Esophagus (tissue), 2 donors: ENCODE measurements at regions not wholly inside any gene's neighbourhood (a gene's known extent, or its start where the extent isn't known, plus 50 kb on each side); places are given as distances from the start of the nearest gene placed in this dataset.

Source experiments
- H3K27ac ChIP-seq, 2 donors: one replicate each; pipeline ENCODE4 v1.5.1; 2013; ENCODE audit warnings: low read depth in 2 of 2, mild to moderate bottlenecking in 2 of 2, inconsistent platforms in 1 of 2, low read length in 1 of 2, moderate library complexity in 1 of 2
- H3K27me3 ChIP-seq, 2 donors: one replicate each; pipeline ENCODE4 v1.6.1; 2013; ENCODE audit warnings: low read length in 2 of 2, control low read depth in 1 of 2, mild to moderate bottlenecking in 1 of 2; ENCODE audit not compliant: insufficient read depth in 2 of 2, control insufficient read depth in 1 of 2
- H3K36me3 ChIP-seq, 2 donors: one replicate each; pipeline ENCODE4 v1.6.1; 2013; ENCODE audit warnings: low read length in 1 of 2; ENCODE audit not compliant: control insufficient read depth in 2 of 2, insufficient read depth in 2 of 2
- H3K4me1 ChIP-seq, 2 donors: one replicate each; pipeline ENCODE4 v1.6.1; 2013; ENCODE audit warnings: low read length in 1 of 2; ENCODE audit not compliant: control insufficient read depth in 2 of 2, insufficient read depth in 2 of 2
- H3K4me3 ChIP-seq, 2 donors: one replicate each; pipeline ENCODE4 v1.5.1; 2013; ENCODE audit warnings: low read length in 2 of 2, mild to moderate bottlenecking in 2 of 2, low read depth in 1 of 2, moderate library complexity in 1 of 2
- H3K9me3 ChIP-seq, 2 donors: one replicate each; pipeline ENCODE4 v1.6.1; 2013; ENCODE audit warnings: mild to moderate bottlenecking in 2 of 2, low read depth in 1 of 2, low read length in 1 of 2, moderate library complexity in 1 of 2; ENCODE audit not compliant: control insufficient read depth in 2 of 2, insufficient read depth in 1 of 2
- WGBS, 2 donors: extraction: QIAGEN DNeasy Blood & Tissue Kit; methylation state at CpG; one replicate each; pipeline ENCODE4 v1.1.7; 2013; 5-methylcytosine and 5-hydroxymethylcytosine counted together
- donor health status: healthy with polysubstance abuse.
- donor health status: Bipolar disorder and iron deficiency.

- Histone ChIP-seq H3K4me1 (peaks cover 0 to 3% of the 10 kb centered on the region in 2 donors), H3K27me3 (no peaks in the 10 kb centered on the region), H3K27ac (no peak overlapping the region), H3K9me3 (no peaks in the 10 kb centered on the region), H3K4me3 (no peak overlapping the region), H3K36me3 (no peaks in the 10 kb centered on the region)
- 100% methylated on average over 1 of the region's 1 CpG for WGBS, 2 donors
Measured at GRCh38 chr1:91613595-91613994, 112.9 kb downstream of the CDC7 start.

- no peak overlapping the region for H3K27ac ChIP-seq
- no peaks in the 10 kb centered on the region for H3K36me3 ChIP-seq
- H3K4me1 ChIP-seq, result peaks cover 0 to under 1% of the 10 kb centered on the region in 2 donors
- WGBS, 2 donors, result 89 to 98% methylated on average over 3 of the region's 3 CpGs
- H3K4me3 ChIP-seq, result no peak overlapping the region
- H3K27me3 ChIP-seq, result no peaks in the 10 kb centered on the region
- H3K9me3 ChIP-seq, result no peaks in the 10 kb centered on the region
Measured at GRCh38 chr1:91616712-91617111, 116.1 kb downstream of the CDC7 start.

GRCh38 chr1:91617285-91617765 lies 116.7 kb downstream of the CDC7 start:
- Histone ChIP-seq H3K4me3 (no peak overlapping the region), H3K27me3 (no peaks in the 10 kb centered on the region), H3K4me1 (no peaks in the 10 kb centered on the region), H3K9me3 (no peaks in the 10 kb centered on the region), H3K36me3 (no peaks in the 10 kb centered on the region), H3K27ac (no peak overlapping the region)
- WGBS, 2 donors, result 60 to 76% methylated on average over 5 of the region's 5 CpGs

GRCh38 chr1:91619881-91620280 lies 119.2 kb downstream of the CDC7 start:
- no peaks in the 10 kb centered on the region for H3K36me3 ChIP-seq
- no peaks in the 10 kb centered on the region for H3K27me3 ChIP-seq
- 46 to 61% methylated on average over 3 of the region's 3 CpGs for WGBS, 2 donors

GRCh38 chr1:91621360-91621759 lies 120.7 kb downstream of the CDC7 start:
- H3K4me1 ChIP-seq, result no peaks in the 10 kb centered on the region
- 95 to 98% methylated on average over 3 of the region's 3 CpGs for WGBS, 2 donors
- H3K9me3 ChIP-seq, result no peaks in the 10 kb centered on the region
- no peak overlapping the region for H3K4me3 ChIP-seq
- no peaks in the 10 kb centered on the region for H3K36me3 ChIP-seq
- no peak overlapping the region for H3K27ac ChIP-seq
- no peaks in the 10 kb centered on the region for H3K27me3 ChIP-seq

More at GRCh38 chr1:91619881-91620280, 119.2 kb downstream of the CDC7 start:
- Histone ChIP-seq H3K9me3 (no peaks in the 10 kb centered on the region), H3K4me3 (no peak overlapping the region), H3K27ac (no peak overlapping the region), H3K4me1 (no peaks in the 10 kb centered on the region)

- H3K36me3 ChIP-seq, result no peaks in the 10 kb centered on the region
- H3K4me1 ChIP-seq, result no peaks in the 10 kb centered on the region
- no peak overlapping the region for H3K27ac ChIP-seq
- H3K9me3 ChIP-seq, result no peaks in the 10 kb centered on the region
- H3K4me3 ChIP-seq, result no peak overlapping the region
- 66 to 83% methylated on average over 2 of the region's 2 CpGs for WGBS, 2 donors
- no peaks in the 10 kb centered on the region for H3K27me3 ChIP-seq
Measured at GRCh38 chr1:91621907-91622306, 121.3 kb downstream of the CDC7 start.

- no peaks in the 10 kb centered on the region for H3K27me3 ChIP-seq
- H3K4me1 ChIP-seq, result no peaks in the 10 kb centered on the region
- H3K4me3 ChIP-seq, result no peak overlapping the region
- no peaks in the 10 kb centered on the region for H3K36me3 ChIP-seq
- H3K9me3 ChIP-seq, result no peaks in the 10 kb centered on the region
- WGBS, 2 donors, result 30 to 47% methylated on average over 3 of the region's 3 CpGs
- no peak overlapping the region for H3K27ac ChIP-seq
Measured at GRCh38 chr1:91622616-91623015, 122.0 kb downstream of the CDC7 start.

GRCh38 chr1:91623020-91623419 lies 122.4 kb downstream of the CDC7 start:
- no peak overlapping the region for H3K27ac ChIP-seq

GRCh38 chr1:91624331-91624730 lies 123.7 kb downstream of the CDC7 start:
- Histone ChIP-seq H3K4me1 (no peaks in the 10 kb centered on the region), H3K4me3 (no peak overlapping the region), H3K27ac (no peak overlapping the region), H3K9me3 (no peaks in the 10 kb centered on the region), H3K27me3 (no peaks in the 10 kb centered on the region), H3K36me3 (no peaks in the 10 kb centered on the region)
- 98% methylated on average over 4 of the region's 4 CpGs for whole genome bisulfite sequencing, 2 donors

More at GRCh38 chr1:91623020-91623419, 122.4 kb downstream of the CDC7 start:
- Histone ChIP-seq H3K4me3 (no peak overlapping the region), H3K27me3 (no peaks in the 10 kb centered on the region), H3K4me1 (no peaks in the 10 kb centered on the region), H3K36me3 (no peaks in the 10 kb centered on the region), H3K9me3 (no peaks in the 10 kb centered on the region)
- 42 to 64% methylated on average over 2 of the region's 2 CpGs for WGBS, 2 donors
